ENCODE measurements at regions not wholly inside any gene's neighbourhood (a gene's known extent, or its start where the extent isn't known, plus 50 kb on each side); places are given as distances from the start of the nearest gene placed in this dataset.
"Not testable (repeated sequence)": the region's sequence is repeated elsewhere in the genome, so short reads cannot be mapped to it uniquely, and the experiment has no call there.

- no peak for DNase-seq (ENCODE audit: low read depth in 4 of 4, low spot score in 2 of 4)
Observed at GRCh38 chr5:124105326-124105725, 593.3 kb downstream of the CSNK1G3 start.

DNA sequence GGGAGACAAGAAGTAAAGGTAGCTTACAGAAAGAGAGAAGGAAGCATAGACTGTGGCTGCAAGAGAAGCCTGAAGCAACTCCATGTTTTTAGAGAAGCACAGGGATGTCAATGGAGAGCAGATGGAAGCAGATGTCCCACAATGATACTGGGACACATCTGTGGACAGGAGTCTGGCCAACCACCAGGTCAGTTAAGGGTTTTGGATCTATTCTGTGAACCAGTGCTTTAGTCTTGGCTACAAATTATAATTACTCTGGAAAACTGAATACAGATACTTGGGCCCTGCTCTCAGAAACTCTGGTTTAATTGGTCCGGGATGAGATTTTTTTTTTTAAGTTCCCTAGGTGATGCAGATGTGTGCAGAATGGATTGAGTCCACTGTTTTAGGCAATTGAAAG, 592.8 kb downstream of the CSNK1G3 start:
- no peak for DNase-seq (ENCODE audit: low read depth in 4 of 4, low spot score in 2 of 4)

GRCh38 chr5:124104344-124104743, 592.4 kb downstream of the CSNK1G3 start:
- DNase-seq (ENCODE audit: low read depth in 4 of 4, low spot score in 2 of 4): no peak

DNA sequence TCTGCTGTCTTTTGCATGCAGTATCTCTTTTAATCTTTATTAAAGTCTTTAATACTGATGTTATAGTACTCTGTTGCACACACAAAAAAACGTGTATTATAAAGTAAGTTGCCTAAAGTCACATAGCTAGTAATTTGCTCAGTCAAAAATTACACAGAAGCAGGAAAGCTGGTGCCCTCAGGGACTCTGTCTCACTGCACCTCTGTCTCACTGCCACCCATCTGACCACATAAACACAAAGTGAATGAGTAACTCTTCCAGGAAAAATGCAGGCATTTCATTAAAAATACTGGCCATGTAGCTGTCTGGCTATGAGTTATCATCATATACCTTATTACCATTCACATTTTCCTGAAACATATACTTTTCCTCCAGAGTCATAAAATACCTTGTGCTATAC, 591.7 kb downstream of the CSNK1G3 start:
- DNase-seq (ENCODE audit: low read depth in 4 of 4, low spot score in 2 of 4): no peak

- DNase-seq (ENCODE audit: low read depth in 4 of 4, low spot score in 2 of 4): not testable (repeated sequence)
Observed at GRCh38 chr5:124103056-124103455, 591.1 kb downstream of the CSNK1G3 start.

DNA sequence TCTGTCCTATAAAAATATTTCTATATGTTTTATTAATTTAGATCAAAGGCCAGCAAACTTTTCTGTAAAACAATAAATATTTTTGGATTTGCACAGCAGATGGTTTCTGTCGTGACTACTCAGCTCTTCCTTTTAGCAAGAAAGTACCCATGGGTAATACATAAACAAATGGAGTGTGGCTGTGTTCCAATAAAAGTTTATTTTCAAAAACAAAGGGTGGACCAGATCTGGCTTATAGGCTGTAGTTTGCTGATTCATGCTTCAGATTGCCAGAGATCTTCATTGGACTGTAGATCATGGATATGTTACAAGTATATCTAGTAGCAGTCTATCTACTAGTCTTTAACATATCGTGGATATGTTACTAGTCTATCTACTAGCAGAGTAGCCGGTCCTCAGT, 590.5 kb downstream of the CSNK1G3 start:
- no peak for DNase-seq (ENCODE audit: low read depth in 4 of 4, low spot score in 2 of 4)

- DNase-seq (ENCODE audit: low read depth in 4 of 4, low spot score in 2 of 4): no peak
Observed at GRCh38 chr5:124093658-124094057, 581.7 kb downstream of the CSNK1G3 start.

DNA sequence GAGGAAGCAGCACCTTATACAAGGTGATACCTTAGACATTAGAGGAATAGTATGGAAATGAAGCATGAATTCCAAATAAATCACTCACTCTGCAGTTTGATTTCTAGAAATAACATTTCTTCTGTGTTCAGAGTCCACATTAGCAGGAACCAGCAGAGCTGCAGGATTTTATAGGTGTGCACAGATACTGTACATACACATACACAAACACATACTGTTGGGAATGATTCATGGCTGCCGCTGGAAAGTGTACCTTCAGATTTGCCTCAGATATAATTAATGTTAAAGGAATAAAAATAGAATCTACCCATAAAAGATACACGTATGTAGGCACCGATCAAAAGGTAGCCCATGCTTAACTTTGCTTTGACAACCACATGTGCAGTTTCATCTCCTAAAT, 578.1 kb downstream of the CSNK1G3 start:
- DNase-seq (ENCODE audit: low read depth in 4 of 4, low spot score in 2 of 4): no peak

DNA sequence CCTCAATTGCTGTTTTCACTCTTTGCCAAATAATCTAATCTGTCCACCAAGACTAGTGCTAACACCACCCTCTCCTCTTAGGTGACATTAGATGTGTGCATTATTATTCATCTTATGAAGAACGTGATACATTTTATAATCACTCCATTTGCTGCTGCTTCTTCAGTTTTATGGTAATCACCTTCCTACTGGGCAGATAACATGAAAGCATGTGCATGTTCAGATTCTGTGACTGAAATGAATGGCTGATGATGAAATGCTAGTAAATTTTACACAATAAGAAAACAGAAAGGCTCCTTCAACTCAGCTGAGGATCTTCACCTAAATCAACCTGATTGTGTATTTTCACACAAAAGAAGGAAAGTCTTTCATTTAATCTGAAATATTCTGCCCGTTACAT, 577.6 kb downstream of the CSNK1G3 start:
- DNase-seq (ENCODE audit: low read depth in 4 of 4, low spot score in 2 of 4): no peak

DNA sequence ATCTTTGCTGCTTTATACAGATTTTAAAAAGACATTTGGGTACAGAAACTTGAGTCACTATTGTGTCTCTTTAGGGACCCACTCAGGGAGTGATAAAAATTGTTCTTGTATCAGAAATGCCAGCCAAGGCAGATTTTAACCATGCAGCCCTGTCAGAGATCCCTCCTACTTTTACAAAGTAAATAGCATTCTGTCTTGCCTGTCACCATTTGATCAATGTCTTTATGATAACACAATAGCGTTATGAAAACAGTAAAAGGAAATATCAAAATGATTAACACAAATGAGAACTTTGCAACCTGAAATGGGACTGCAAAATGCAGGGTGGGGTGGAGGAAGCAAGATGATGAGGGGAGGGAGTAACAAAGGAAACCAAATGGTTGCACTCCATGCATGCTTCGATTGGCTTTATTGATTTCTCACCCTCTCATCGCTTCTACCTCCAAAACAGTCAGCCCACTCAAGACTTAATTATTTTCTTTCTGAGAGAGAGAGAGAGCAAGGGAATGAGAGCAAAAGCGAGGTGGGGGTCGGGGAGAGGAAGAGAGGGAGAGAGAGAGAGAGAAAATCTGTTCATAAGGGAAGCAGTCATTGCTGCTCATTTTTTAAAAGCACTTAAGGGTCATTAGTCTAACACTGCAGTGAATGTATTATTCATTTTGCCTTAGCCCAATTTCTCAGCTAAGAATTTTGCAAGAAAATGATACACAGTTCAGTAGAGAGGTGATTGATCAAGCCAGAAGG, 576.5 kb downstream of the CSNK1G3 start:
- DNase-seq (ENCODE audit: low read depth in 4 of 4, low spot score in 2 of 4): no peak

- no peak for DNase-seq (ENCODE audit: low read depth in 4 of 4, low spot score in 2 of 4)
Observed at GRCh38 chr5:124087752-124088151, 575.8 kb downstream of the CSNK1G3 start.

DNA sequence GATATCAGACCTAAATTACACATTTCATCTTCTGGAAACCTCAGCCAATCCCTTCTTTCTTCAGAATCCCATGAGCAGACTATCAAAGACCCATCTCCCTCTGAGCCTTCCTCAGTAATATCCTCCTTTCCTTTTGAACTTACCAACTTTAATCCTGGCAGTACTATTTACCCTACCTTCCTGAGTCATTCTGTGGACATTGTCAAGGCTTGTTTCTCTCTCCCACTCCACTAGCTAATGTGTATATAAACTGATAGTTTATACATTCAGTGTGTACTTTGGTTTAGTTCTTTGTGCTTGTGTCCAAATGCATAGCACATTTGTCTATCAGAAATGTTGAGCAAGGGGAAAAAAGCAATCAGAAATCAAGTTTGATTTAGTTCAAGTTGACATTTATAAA, 568.3 kb downstream of the CSNK1G3 start:
- no peak for DNase-seq (ENCODE audit: low read depth in 4 of 4, low spot score in 2 of 4)

GRCh38 chr5:124079062-124079461, 567.1 kb downstream of the CSNK1G3 start:
- DNase-seq (ENCODE audit: low read depth in 4 of 4, low spot score in 2 of 4): no peak

DNA sequence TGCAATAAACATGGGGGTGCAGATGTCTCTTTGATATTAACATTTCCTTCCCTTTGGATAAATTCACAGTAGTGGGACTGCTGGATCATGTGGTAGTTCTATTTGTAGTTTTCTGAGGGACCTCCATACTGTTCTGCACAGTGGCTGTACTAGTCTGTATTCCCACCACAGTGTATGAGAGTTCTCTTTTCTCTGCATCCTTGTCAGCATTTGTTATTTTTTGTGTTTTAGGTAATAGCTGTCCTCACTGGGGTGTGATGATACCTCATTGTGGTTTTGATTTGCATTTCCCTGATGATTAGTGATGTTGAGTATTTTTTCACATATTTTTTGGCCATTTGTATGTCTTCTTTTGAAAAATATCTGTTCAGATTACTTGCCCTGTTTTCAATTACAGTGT, 562.5 kb downstream of the CSNK1G3 start:
- DNase-seq (ENCODE audit: low read depth in 4 of 4, low spot score in 2 of 4): no peak

DNA sequence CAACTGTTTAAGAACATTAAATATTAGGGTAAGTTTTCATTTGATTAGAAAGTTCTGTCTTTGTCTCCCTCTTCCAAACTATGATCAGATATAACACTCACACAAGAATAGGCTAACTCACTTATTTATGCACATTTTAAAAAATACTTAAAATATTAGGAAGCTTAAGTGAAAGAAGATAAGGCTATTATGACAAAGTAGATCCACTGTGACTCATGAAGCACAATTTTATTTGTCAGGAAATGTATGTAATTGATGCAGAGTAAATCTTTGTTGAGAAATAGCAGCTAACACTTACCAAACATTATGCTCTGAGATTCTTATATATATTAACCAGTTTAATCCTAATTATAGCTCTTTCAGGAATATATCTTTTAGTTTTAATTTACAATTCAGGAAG, 560.6 kb downstream of the CSNK1G3 start:
- DNase-seq (ENCODE audit: low read depth in 4 of 4, low spot score in 2 of 4): no peak

GRCh38 chr5:124071039-124071438, 559.1 kb downstream of the CSNK1G3 start:
- no peak for DNase-seq (ENCODE audit: low read depth in 4 of 4, low spot score in 2 of 4)

DNA sequence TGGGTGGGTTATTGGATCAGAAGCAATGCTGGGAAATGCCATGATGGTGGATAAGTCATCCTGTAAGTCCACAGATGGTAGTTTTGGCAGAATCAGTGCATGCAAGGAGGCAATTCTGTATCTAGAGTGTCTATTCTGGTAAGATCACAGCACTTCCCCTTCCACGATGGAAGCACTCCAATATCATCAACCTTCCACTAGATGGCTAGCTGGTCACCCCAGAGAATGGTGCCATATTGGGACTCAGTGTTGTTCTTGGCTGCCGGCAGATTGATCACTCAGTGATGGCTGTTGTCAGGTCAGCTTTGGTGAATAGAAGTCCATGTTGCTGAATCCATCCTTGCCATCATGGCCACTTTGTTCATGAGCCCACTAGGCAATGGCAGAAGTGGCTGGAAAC, 553.5 kb downstream of the CSNK1G3 start:
- no peak for DNase-seq (ENCODE audit: low read depth in 4 of 4, low spot score in 2 of 4)

DNA sequence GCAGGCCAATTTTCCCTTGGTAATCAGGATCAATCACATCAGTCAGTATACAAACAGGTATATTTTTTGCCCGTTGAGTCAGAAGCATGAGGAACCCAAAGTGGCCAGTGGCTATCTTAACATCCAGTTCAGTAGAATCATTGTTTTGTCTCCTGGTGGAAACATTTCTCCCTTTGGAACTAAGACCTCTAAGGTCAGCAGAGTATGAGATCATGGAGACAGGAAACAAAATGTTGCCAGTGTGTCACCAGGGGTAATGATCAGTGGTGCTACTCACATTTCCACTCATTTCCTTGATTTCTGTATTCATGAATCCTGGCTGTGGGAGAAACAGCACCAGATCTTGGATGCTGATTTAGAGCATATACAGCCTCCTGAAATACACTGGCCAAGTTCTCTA, 553.0 kb downstream of the CSNK1G3 start:
- DNase-seq (ENCODE audit: low read depth in 4 of 4, low spot score in 2 of 4): no peak

GRCh38 chr5:124061663-124062062, 549.7 kb downstream of the CSNK1G3 start:
- DNase-seq (ENCODE audit: low read depth in 4 of 4, low spot score in 2 of 4): peak in 1 of 4 donors; percentile 27

DNA sequence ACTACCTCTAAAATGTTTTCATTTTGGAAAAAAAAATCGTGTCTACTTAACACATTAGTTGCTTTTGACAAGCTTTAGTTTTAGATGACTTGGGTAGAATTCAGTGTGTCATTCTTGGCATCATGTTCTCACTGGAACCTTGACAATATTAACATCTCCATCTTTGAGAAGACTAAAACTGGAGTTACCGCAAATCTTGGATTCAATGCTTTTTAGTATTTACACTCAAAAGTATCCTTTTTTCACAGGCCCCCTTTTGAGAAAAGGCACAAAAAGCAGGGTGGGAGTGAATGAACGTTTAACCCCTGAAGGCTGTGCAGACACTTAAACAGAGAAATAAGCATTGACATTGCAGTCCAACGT, 549.1 kb downstream of the CSNK1G3 start:
- DNase-seq (ENCODE audit: low read depth in 4 of 4, low spot score in 2 of 4): no peak

DNA sequence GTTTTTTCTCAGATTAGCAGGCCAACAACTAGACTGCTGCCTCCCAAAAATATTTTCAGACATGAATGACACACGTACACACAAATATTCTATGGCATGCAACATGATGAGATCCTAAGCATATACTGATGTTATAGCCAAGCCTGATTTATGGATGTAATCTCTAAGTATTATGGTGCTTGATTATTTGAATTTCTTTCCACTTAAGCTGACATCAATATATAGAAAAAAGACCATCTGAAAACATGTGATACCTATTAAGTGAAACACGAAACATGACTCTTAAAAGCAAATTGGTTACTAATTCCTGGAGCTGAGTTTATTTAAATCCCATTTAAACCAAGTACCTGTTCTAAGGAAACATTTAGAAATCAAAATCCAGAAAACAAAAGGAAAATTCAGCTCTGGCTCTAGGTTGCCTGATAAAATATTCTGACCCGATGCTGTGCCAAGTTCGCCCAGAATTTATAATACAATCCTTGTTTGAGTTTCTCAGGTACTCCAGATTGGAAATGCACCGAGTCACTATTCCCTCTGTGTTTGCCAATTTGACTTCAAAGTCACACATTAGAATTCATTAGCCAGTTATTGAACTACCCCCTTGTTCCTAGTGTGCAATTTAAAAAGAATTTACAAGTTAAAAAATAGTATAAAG, 548.6 kb downstream of the CSNK1G3 start:
- no peak for DNase-seq (ENCODE audit: low read depth in 4 of 4, low spot score in 2 of 4)

DNA sequence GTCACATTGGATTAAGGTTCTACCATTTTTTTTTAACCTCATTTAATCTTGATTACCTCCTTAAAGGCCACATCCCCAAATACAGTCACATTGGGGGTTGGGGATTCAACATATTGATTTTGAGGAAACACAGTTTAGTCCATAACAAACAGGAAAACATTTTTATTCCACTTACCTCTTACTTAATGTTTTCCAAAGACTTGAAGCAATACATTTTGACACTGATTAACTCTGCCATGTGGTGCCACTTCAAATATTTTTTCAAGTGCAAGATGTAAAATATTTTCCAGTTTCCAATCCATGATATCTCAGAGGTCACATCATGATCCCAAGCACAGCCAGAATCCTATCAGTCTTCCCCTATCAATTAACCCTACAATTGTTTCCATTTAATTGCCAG, 548.0 kb downstream of the CSNK1G3 start:
- DNase-seq (ENCODE audit: low read depth in 4 of 4, low spot score in 2 of 4): no peak

DNA sequence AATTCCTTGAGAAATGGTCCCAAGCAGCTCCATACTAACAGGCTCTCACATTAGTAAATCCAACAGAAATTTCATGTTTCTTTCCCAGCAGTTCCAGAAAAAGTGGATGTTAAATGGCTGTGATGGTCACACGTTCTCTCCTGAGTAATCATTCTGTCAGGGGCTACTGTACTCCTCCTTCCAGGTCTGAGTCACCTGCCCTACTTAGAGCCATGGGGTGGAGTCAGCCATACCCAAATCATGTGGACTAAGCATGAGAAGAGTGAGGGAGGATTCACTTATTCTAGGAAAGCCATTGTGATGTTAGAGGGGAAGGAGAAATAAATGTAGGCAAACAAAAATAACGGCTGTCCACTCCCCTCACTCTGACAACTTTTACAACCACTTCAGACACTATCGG, 547.2 kb downstream of the CSNK1G3 start:
- DNase-seq (ENCODE audit: low read depth in 4 of 4, low spot score in 2 of 4): no peak

Data from left renal cortex interstitium (tissue), 4 donors.